PC-9 (cell line): ENCODE measurements at regions not wholly inside any gene's neighbourhood (a gene's known extent, or its start where the extent isn't known, plus 50 kb on each side); places are given as distances from the start of the nearest gene placed in this dataset.

Experiments
- BruUV-seq: library from RNA; stranded (reverse); fragments of 400-500 nt; replicated peaks from 2 replicates; lab custom pipeline; 2021; lab: Mats Ljungman, UMichigan
- CTCF ChIA-PET: fragments of 300-600 bp; sonication (Branson Sonifier 250); formaldehyde crosslinking; loops from one replicate; lab custom pipeline; 2022; ENCODE audit warnings: antibody characterized with exemption; lab: Charles Lee
- POLR2A ChIA-PET: fragments of 300-600 bp; sonication (Branson Sonifier 250); formaldehyde crosslinking; loops from one replicate; lab custom pipeline; 2022; ENCODE audit warnings: antibody characterized with exemption; ENCODE audit not compliant: unreplicated experiment; lab: Charles Lee
- DNase-seq, 2 experiments: peaks; one replicate each; pipeline versions ENCODE4 v3.0.0 to v3.0.0-alpha.2; 2015 to 2022; ENCODE audit warnings: mixed read lengths in 1 of 2
- H2AFZ ChIP-seq: fragments of 200-600 bp; sonication (generic); 2 replicates; pipeline ENCODE4 v1.8.1; 2017; ENCODE audit warnings: antibody characterized with exemption
- H3F3A ChIP-seq: fragments of 200-600 bp; sonication (generic); 2 replicates; pipeline ENCODE4 v1.8.1; 2017; ENCODE audit warnings: antibody characterized with exemption, mild to moderate bottlenecking, low read depth; ENCODE audit not compliant: insufficient read depth
- H3K27ac ChIP-seq: fragments of 200-600 bp; sonication (generic); 2 replicates; pipeline ENCODE4 v1.6.1; 2016; ENCODE audit warnings: mixed run types
- H3K27me3 ChIP-seq: fragments of 200-600 bp; sonication (generic); 2 replicates; pipeline ENCODE4 v1.6.1; 2016; ENCODE audit warnings: low read depth, mixed run types; ENCODE audit not compliant: insufficient read depth
- H3K36me3 ChIP-seq: fragments of 200-600 bp; sonication (generic); 2 replicates; pipeline ENCODE4 v1.6.1; 2016; ENCODE audit warnings: low read depth, mixed run types
- H3K4me1 ChIP-seq: fragments of 200-600 bp; sonication (generic); replicated peaks from 2 replicates; pipeline ENCODE4 v1.6.1; 2016; ENCODE audit warnings: mixed run types; ENCODE audit not compliant: insufficient read depth
- H3K4me2 ChIP-seq: fragments of 200-600 bp; sonication (generic); 2 replicates; pipeline ENCODE4 v1.6.1; 2017; ENCODE audit warnings: mixed run types
- H3K4me3 ChIP-seq: fragments of 200-600 bp; sonication (generic); 2 replicates; pipeline ENCODE4 v1.6.1; 2016; ENCODE audit warnings: mixed run types
- H3K79me2 ChIP-seq: fragments of 200-600 bp; sonication (generic); 2 replicates; pipeline ENCODE4 v1.6.1; 2017; ENCODE audit warnings: low read depth, mixed run types
- H3K9me2 ChIP-seq: fragments of 200-600 bp; sonication (generic); 2 replicates; pipeline ENCODE4 v1.8.1; 2017; ENCODE audit warnings: mild to moderate bottlenecking; ENCODE audit not compliant: insufficient read depth
- H3K9me3 ChIP-seq: fragments of 200-600 bp; sonication (generic); 2 replicates; pipeline ENCODE4 v1.8.1; 2016; ENCODE audit warnings: low read depth; ENCODE audit not compliant: insufficient read depth
- H4K20me1 ChIP-seq: fragments of 200-600 bp; sonication (generic); 2 replicates; pipeline ENCODE4 v1.8.1; 2017; ENCODE audit not compliant: insufficient read depth
- EZH2 ChIP-seq: fragments of 200-600 bp; sonication (generic); IDR thresholded peaks from 2 replicates; pipeline ENCODE4 v1.8.0; 2017; ENCODE audit warnings: antibody characterized with exemption, low read depth
- intact Hi-C: fragments of 100-400 bp; cut with micrococcal nuclease; formaldehyde crosslinking; loops from one replicate; pipeline ENCODE4 v1.10.0; 2022; ENCODE audit not compliant: unreplicated experiment
- TF ChIP-seq, protein P1 (sequence below): fragments of 200-600 bp; sonication (generic); conservative IDR thresholded peaks from 2 replicates; pipeline ENCODE4 v1.6.1; 2017; ENCODE audit warnings: mixed run types, antibody characterized with exemption, mild to moderate bottlenecking, moderate library complexity

DNA sequence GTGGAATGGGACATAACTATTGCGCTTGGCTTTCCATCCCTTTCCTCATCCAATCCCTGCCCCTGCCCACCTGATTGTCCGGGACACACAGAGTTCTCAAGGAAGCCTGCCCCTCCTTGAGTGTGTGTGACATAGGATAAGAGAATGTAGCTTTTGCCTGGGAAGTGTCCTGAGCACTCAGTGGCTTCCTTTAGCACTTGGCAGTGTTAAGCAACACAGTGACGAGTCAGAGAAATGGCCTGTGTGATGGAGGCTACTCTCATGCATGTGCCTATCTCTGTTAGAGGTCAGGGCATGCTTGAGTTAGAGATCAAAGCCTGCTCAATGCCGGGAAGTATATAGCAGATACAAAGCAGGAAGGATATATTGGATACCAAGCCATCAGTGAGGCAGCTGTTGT is 289.5 kb downstream of the SIPA1L2 start:
- Histone ChIP-seq H2AFZ (no peak overlapping the region), H3K4me3 (no peak overlapping the region), H3K79me2 (no peaks in the 10 kb centered on the region), H3K9me3 (no peaks in the 10 kb centered on the region; the same call in 1 of the 2 replicates), H3K9me2 (no peaks in the 10 kb centered on the region), H3K4me2 (no peak overlapping the region), H3K27ac (no peak overlapping the region), H3F3A (no peaks in the 10 kb centered on the region), H3K36me3 (no peaks in the 10 kb centered on the region), H4K20me1 (no peaks in the 10 kb centered on the region), H3K4me1 (no peaks in the 10 kb centered on the region), H3K27me3 (peaks cover 38% of the 10 kb centered on the region)
- no TSS peak for BruUV-seq
- TF ChIP-seq, protein P1, sequence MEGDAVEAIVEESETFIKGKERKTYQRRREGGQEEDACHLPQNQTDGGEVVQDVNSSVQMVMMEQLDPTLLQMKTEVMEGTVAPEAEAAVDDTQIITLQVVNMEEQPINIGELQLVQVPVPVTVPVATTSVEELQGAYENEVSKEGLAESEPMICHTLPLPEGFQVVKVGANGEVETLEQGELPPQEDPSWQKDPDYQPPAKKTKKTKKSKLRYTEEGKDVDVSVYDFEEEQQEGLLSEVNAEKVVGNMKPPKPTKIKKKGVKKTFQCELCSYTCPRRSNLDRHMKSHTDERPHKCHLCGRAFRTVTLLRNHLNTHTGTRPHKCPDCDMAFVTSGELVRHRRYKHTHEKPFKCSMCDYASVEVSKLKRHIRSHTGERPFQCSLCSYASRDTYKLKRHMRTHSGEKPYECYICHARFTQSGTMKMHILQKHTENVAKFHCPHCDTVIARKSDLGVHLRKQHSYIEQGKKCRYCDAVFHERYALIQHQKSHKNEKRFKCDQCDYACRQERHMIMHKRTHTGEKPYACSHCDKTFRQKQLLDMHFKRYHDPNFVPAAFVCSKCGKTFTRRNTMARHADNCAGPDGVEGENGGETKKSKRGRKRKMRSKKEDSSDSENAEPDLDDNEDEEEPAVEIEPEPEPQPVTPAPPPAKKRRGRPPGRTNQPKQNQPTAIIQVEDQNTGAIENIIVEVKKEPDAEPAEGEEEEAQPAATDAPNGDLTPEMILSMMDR = no peak
- TF ChIP-seq EZH2 = no peak
- ChIA-PET POLR2A (no interaction called here), CTCF (no interaction called here)
- intact Hi-C loops = no loop called here
- no peak for DNase-seq

DNA sequence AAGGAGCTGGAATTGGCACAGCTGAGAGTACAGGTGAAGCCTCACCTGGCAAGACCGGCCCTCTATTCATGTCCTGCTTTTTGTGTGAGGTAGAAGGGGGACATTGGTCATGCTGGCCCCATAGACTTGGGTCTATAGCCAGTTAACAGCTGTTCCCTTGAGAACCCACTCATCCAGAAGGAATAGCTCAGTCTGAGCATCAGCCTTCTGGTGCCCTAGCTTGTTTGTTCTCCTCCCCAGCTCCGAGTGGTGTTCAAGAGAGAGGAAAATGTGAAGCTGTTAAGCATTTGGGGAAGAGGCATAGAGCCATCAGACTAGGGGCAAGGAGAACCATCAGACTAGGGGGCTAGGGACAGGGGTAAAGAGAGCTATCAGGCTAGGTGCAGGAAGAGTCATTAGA is 290.9 kb downstream of the SIPA1L2 start:
- H2AFZ ChIP-seq = no peak overlapping the region
- POLR2A ChIA-PET = no interaction called here
- H3F3A ChIP-seq = no peaks in the 10 kb centered on the region
- TF ChIP-seq, protein P1 = no peak
- TF ChIP-seq EZH2 = no peak
- H3K9me3 ChIP-seq = no peaks in the 10 kb centered on the region
- no peak overlapping the region for H3K4me2 ChIP-seq
- H3K36me3 ChIP-seq = no peaks in the 10 kb centered on the region
- intact Hi-C loops = no loop called here
- H3K9me2 ChIP-seq = no peaks in the 10 kb centered on the region
- H4K20me1 ChIP-seq = no peaks in the 10 kb centered on the region
- no peaks in the 10 kb centered on the region for H3K4me1 ChIP-seq
- H3K79me2 ChIP-seq = no peaks in the 10 kb centered on the region
- CTCF ChIA-PET = no interaction called here
- H3K4me3 ChIP-seq = no peak overlapping the region
- peaks cover 48% of the 10 kb centered on the region for H3K27me3 ChIP-seq
- BruUV-seq = no TSS peak
- DNase-seq = no peak
- H3K27ac ChIP-seq = no peak overlapping the region

DNA sequence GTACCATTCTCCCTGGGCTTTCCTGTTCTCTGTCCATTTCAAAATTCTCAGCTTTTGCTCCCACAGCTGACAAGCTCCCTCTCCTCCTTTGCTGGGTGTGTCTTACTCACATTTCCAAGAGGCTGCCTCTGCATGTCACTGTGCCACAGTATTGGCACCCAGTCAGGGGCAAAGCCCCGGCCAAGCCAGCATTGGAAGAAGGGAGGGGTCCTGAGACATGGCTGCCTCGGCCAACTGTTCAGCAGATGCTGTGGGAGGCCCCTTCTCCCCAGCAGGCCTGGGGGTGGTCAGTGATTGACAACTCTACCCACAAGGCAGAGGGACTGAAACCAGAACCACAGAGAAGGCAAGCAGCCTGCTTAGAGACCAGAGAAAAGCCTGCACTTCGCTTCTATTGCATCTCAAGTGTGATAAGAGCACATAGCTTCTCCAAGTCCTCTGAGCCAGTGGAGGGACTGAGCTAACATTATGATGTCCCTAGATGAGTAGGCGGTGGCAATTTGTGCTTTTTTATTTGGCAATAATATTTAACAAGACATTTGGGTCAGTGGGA is 294.1 kb downstream of the SIPA1L2 start:
- no TSS peak for BruUV-seq
- ChIA-PET POLR2A (no interaction called here), CTCF (no interaction called here)
- Histone ChIP-seq H3K9me3 (no peaks in the 10 kb centered on the region; the same call in 1 of the 2 replicates), H3K4me2 (no peak overlapping the region), H3K9me2 (no peaks in the 10 kb centered on the region), H3K4me1 (no peaks in the 10 kb centered on the region), H4K20me1 (no peaks in the 10 kb centered on the region), H3F3A (no peaks in the 10 kb centered on the region), H3K27ac (no peak overlapping the region), H3K27me3 (peaks cover 60% of the 10 kb centered on the region), H3K36me3 (no peaks in the 10 kb centered on the region), H3K4me3 (no peak overlapping the region), H2AFZ (no peak overlapping the region), H3K79me2 (no peaks in the 10 kb centered on the region)
- DNase-seq = no peak
- intact Hi-C loops = no loop called here
- TF ChIP-seq EZH2 = no peak
- TF ChIP-seq, protein P1 = no peak
